ENCODE measurements at regions not wholly inside any gene's neighbourhood (a gene's known extent, or its start where the extent isn't known, plus 50 kb on each side); places are given as distances from the start of the nearest gene placed in this dataset.

GRCh38 chr6:129778793-129779192, 68.8 kb upstream of the ARHGAP18 start:
- DNase-seq: no peak

GRCh38 chr6:129777371-129777770, 67.4 kb upstream of the ARHGAP18 start:
- DNase-seq: no peak

DNA sequence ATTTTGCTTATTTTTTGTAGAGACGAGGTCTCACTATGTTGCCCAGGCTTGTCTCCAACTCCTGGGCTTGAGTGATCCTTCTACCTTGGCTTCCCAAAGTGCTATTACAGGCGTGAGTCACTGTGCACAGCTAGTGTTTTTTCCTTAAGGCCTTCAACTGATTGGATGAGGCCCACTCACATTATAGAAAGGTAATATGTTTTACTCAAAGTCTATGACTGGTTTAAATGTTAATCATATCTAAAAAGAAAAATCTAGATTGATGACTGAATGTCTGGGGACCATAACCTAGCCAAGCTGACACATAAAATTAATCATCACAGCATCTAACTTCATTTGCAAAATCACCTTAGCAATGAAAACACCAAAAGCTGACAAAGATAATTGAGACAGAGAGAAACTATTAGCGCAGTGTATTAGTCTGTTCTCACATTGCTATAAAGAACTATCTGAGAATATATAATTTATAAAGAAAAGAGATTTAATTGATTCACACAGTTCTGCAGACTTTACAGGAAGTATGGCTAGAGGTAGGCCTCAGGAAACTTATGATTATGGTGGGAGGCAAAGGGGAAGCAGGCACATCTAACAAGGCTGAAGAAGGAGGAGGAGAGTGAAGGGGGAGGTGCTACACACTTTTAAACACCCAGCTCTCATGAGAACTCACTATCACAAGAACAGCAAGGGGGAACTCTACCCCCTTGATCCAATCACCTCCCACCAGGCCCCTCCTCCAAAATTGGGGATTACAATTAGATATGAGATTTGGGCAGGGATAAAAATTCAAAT, 66.8 kb upstream of the ARHGAP18 start:
- DNase-seq: no peak

- peak; percentile 11 for DNase-seq
Measured at GRCh38 chr6:129774697-129775447, 64.9 kb upstream of the ARHGAP18 start.

- no peak for DNase-seq
Measured at GRCh38 chr6:129773304-129773703, 63.3 kb upstream of the ARHGAP18 start.

GRCh38 chr6:129771678-129772077, 61.7 kb upstream of the ARHGAP18 start:
- no peak for DNase-seq

DNA sequence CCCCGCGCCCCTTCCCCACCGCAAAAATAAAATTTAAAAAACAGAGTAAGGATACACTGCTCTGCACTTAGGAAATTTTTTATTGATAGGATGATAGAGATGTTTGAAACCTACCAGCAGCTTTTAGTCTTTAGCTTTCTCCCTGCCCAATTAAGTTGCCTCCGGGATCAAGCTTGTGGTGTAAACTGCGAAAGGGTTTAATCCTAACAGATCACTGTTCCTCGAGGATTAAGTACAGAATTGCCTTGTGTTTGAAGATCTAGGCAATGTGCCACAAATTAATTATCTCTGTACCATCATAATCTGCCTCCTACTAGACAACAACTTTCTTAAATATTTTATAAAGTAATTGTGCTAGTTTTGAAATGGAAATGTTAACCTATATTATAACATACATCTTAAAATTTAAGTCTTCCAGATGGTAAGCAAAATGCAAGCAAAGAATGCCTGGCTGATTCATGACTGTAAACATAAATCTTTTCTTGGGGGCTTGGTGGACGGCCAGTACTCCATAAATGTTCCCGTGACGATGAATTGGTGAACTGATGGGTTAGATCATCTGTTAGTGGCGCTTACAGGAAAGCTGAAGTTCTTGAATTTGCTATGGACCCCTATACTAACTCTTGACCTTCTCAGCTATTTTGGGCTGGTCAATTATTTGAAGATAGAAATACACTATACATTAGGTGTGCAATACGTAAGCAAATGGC, 58.0 kb upstream of the ARHGAP18 start:
- DNase-seq: no peak

- peak; percentile 40 for DNase-seq
Measured at GRCh38 chr6:129766959-129767728, 57.2 kb upstream of the ARHGAP18 start.

GRCh38 chr6:129764761-129765407, 54.9 kb upstream of the ARHGAP18 start:
- no peak for DNase-seq

GRCh38 chr6:129759796-129760605, 50.0 kb upstream of the ARHGAP18 start:
- DNase-seq: no peak
